GM12878 (cell line): ENCODE measurements at regions not wholly inside any gene's neighbourhood (a gene's known extent, or its start where the extent isn't known, plus 50 kb on each side); places are given as distances from the start of the nearest gene placed in this dataset.

Source experiments
- ATAC-seq: fragments of 200-7000 bp; cut with Tn5 transposase; 3 replicates; pipeline ENCODE4 v1.9.1; 2020; ENCODE audit warnings: mild to moderate bottlenecking, moderate library complexity
- BruUV-seq: library from RNA; stranded (reverse); fragments of 400-500 nt; replicated peaks from 2 replicates; lab custom pipeline; 2021; lab: Mats Ljungman, UMichigan
- CTCF ChIA-PET: fragments of 300-600 bp; sonication (Branson Sonifier 250); formaldehyde crosslinking; extraction: SDS; loops from one replicate; lab custom pipeline; 2021; ENCODE audit warnings: inconsistent platforms; lab: Yijun Ruan, JAX
- POLR2A ChIA-PET: fragments of 350-600 bp; formaldehyde crosslinking; extraction: SDS; loops from one replicate; lab custom pipeline; 2021; ENCODE audit warnings: inconsistent platforms; lab: Charles Lee
- RAD21 ChIA-PET: fragments of 300-600 bp; sonication (Branson Sonifier 250); formaldehyde crosslinking; loops from one replicate; lab custom pipeline; 2023; ENCODE audit warnings: antibody characterized with exemption; ENCODE audit not compliant: unreplicated experiment; lab: Charles Lee
- SMC1A ChIA-PET: fragments of 300-600 bp; sonication (Branson Sonifier 250); formaldehyde crosslinking; loops from one replicate; lab custom pipeline; 2023; ENCODE audit not compliant: unreplicated experiment, uncharacterized antibody; lab: Charles Lee
- DNase-seq: peaks from one replicate; pipeline ENCODE4 v3.0.0-alpha.2; 2011; ENCODE audit warnings: low read depth, low spot score
- FAIRE-seq: peaks from 3 replicates; lab custom pipeline; 2011; peaks lifted over from hg19 to GRCh38; lab: Jason Lieb, UNC
- H2AFZ ChIP-seq: 2 replicates; pipeline ENCODE4 v1.6.0; 2011; ENCODE audit warnings: low read depth, low read length, control low read depth; ENCODE audit not compliant: control insufficient read depth
- H3K27ac ChIP-seq: 2 replicates; pipeline ENCODE4 v1.5.1; 2011; ENCODE audit warnings: control low read depth; ENCODE audit not compliant: control insufficient read depth, insufficient read depth
- H3K27me3 ChIP-seq, 2 experiments: replicated peaks in 1 of 2; 2 replicates each; pipeline versions ENCODE4 v1.6.0 to v1.6.1; 2011; ENCODE audit warnings: low read length in 1 of 2; ENCODE audit not compliant: control insufficient read depth in 2 of 2, insufficient read depth in 2 of 2
- H3K36me3 ChIP-seq, 2 experiments: 2 replicates each; pipeline ENCODE4 v1.5.1; 2011; ENCODE audit warnings: low read length in 1 of 2; ENCODE audit not compliant: control insufficient read depth in 2 of 2, insufficient read depth in 2 of 2
- H3K4me1 ChIP-seq: 2 replicates; pipeline ENCODE4 v1.6.1; 2011; ENCODE audit warnings: mild to moderate bottlenecking, low read length, moderate library complexity, mixed read lengths; ENCODE audit not compliant: control insufficient read depth, insufficient read depth
- H3K4me2 ChIP-seq: 2 replicates; pipeline ENCODE4 v1.6.0; 2011; ENCODE audit warnings: control low read depth; ENCODE audit not compliant: control insufficient read depth, insufficient read depth
- H3K4me3 ChIP-seq: fragments of 200-600 bp; sonication (generic); 2 replicates; pipeline ENCODE4 v1.5.1; 2016
- H3K79me2 ChIP-seq: 2 replicates; pipeline ENCODE4 v1.6.0; 2011; ENCODE audit warnings: low read length; ENCODE audit not compliant: control insufficient read depth, insufficient read depth
- H3K9ac ChIP-seq: 2 replicates; pipeline ENCODE4 v1.8.0; 2011; ENCODE audit warnings: low read length, control low read depth, mixed read lengths; ENCODE audit not compliant: control insufficient read depth, insufficient read depth
- H3K9me3 ChIP-seq: replicated peaks from 3 replicates; pipeline ENCODE4 v1.5.1; 2011; ENCODE audit warnings: mild to moderate bottlenecking, low read length; ENCODE audit not compliant: control insufficient read depth, insufficient read depth
- H4K20me1 ChIP-seq: 2 replicates; pipeline ENCODE4 v1.6.0; 2011; ENCODE audit not compliant: control insufficient read depth, insufficient read depth
- CBX3 ChIP-seq: fragments of 200-600 bp; sonication (generic); IDR thresholded peaks from 2 replicates; pipeline ENCODE4 v1.6.1; 2016; ENCODE audit warnings: low read depth, borderline replicate concordance
- EGR1 ChIP-seq, 2 experiments: IDR thresholded peaks; 1 replicate in 1 of 2; 2 replicates in 1 of 2; pipeline ENCODE4 v1.6.1; 2011 to 2012; ENCODE audit warnings: low read depth in 2 of 2, low read length in 2 of 2, borderline replicate concordance in 1 of 2, mild to moderate bottlenecking in 1 of 2, moderate library complexity in 1 of 2
- ETV6 ChIP-seq, 2 experiments: fragments of 450-650 bp in 1 of 2; IDR thresholded peaks in 1 of 2; conservative IDR thresholded peaks in 1 of 2; 2 replicates each; pipeline ENCODE4 v1.6.1; 2014; ENCODE audit warnings: antibody characterized with exemption in 1 of 2, borderline replicate concordance in 1 of 2, low read depth in 1 of 2, mild to moderate bottlenecking in 1 of 2, moderate library complexity in 1 of 2
- HCFC1 ChIP-seq: fragments of 150-350 bp; IDR thresholded peaks from 2 replicates; pipeline ENCODE4 v1.6.1; 2014; ENCODE audit warnings: low read length
- IKZF1 ChIP-seq: fragments of 450-650 bp; conservative IDR thresholded peaks from 2 replicates; pipeline ENCODE4 v1.6.1; 2017; ENCODE audit warnings: antibody characterized with exemption, mild to moderate bottlenecking
- MLLT1 ChIP-seq: fragments of 450-650 bp; IDR thresholded peaks from 2 replicates; pipeline ENCODE4 v1.6.1; 2016; ENCODE audit warnings: mild to moderate bottlenecking
- NR2F1 ChIP-seq: fragments of 450-650 bp; conservative IDR thresholded peaks from 2 replicates; pipeline ENCODE4 v1.6.1; 2017; ENCODE audit warnings: mild to moderate bottlenecking
- SP1 ChIP-seq: IDR thresholded peaks from one replicate; pipeline ENCODE4 v1.6.1; 2011; ENCODE audit warnings: low read depth, low read length
- SRF ChIP-seq, 2 experiments: IDR thresholded peaks; 2 replicates each; pipeline ENCODE4 v1.6.1; 2011; ENCODE audit warnings: low read depth in 2 of 2, low read length in 2 of 2, mild to moderate bottlenecking in 1 of 2, moderate library complexity in 1 of 2
- TCF3 ChIP-seq: IDR thresholded peaks from 2 replicates; pipeline ENCODE4 v1.6.1; 2012; ENCODE audit warnings: low read depth, mild to moderate bottlenecking, low read length, borderline replicate concordance; ENCODE audit not compliant: insufficient read depth
- YY1 ChIP-seq: IDR thresholded peaks from 2 replicates; pipeline ENCODE4 v1.6.1; 2011; ENCODE audit warnings: low read depth, mild to moderate bottlenecking, low read length
- ZNF24 ChIP-seq: fragments of 450-650 bp; IDR thresholded peaks from 2 replicates; pipeline ENCODE4 v1.6.1; 2017; ENCODE audit warnings: antibody characterized with exemption, mild to moderate bottlenecking
- WGBS: methylation state at CpG from one replicate; pipeline ENCODE4 v1.1.6; 2016; ENCODE audit warnings: low lambda C conversion rate; ENCODE audit not compliant: insufficient replicate concordance, insufficient coverage; ENCODE audit errors: missing lambda C conversion rate; 5-methylcytosine and 5-hydroxymethylcytosine counted together
- in situ Hi-C: fragments of 300-500 bp; cut with MboI; formaldehyde crosslinking; loops from 9 replicates; pipeline ENCODE4 v1.14.3; 2018; ENCODE audit warnings: mixed read lengths
- intact Hi-C: fragments of 100-400 bp; cut with micrococcal nuclease; formaldehyde crosslinking; loops from one replicate; pipeline ENCODE4 v1.14.2; 2022; ENCODE audit not compliant: unreplicated experiment
- TF ChIP-seq, protein P1 (sequence below): IDR thresholded peaks from 2 replicates; pipeline ENCODE4 v1.6.1; 2012; ENCODE audit warnings: low read depth, low read length, improper control_type of control experiment

GRCh38 chr1:222161676-222162075, 386.2 kb downstream of the HHIPL2 start:
- no peaks in the 10 kb centered on the region for H3K79me2 ChIP-seq
- DNase-seq, result no peak
- SMC1A ChIA-PET, result no interaction called here
- no peak overlapping the region for H3K4me3 ChIP-seq
- intact Hi-C loops (loop anchor here (10.0 kb wide), 1 partner anchor 1287 kb away; the partner anchor contains the start of gene HLX), in situ Hi-C loops (loop anchor here (10.0 kb wide), 1 partner anchor 437 kb away; no protein-coding TSS in a partner anchor)
- H3K27ac ChIP-seq, result no peak overlapping the region
- no TSS peak for BruUV-seq
- no peak overlapping the region for H2AFZ ChIP-seq
- RAD21 ChIA-PET, result interaction anchor here (1.1 kb wide), 1 partner anchor 9 kb away, joined by 3 read pairs; no protein-coding TSS in a partner anchor
- POLR2A ChIA-PET, result no interaction called here
- CTCF ChIA-PET, result interaction anchor here (1.3 to 2.0 kb wide), 2 partner anchors 9 to 66 kb away, joined by 6 to 7 read pairs; no protein-coding TSS in a partner anchor
- 45% methylated on average over 3 of the region's 3 CpGs for WGBS
- no peaks in the 10 kb centered on the region for H3K4me1 ChIP-seq
- no peak for TF ChIP-seq ZNF24
- TF ChIP-seq SP1, result no peak
- TF ChIP-seq, protein P1, sequence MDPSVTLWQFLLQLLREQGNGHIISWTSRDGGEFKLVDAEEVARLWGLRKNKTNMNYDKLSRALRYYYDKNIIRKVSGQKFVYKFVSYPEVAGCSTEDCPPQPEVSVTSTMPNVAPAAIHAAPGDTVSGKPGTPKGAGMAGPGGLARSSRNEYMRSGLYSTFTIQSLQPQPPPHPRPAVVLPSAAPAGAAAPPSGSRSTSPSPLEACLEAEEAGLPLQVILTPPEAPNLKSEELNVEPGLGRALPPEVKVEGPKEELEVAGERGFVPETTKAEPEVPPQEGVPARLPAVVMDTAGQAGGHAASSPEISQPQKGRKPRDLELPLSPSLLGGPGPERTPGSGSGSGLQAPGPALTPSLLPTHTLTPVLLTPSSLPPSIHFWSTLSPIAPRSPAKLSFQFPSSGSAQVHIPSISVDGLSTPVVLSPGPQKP, result no peak
- no peak for TF ChIP-seq SRF (IDR thresholded peaks at IDR 0.05; ENCODE audit: low read depth in 2 of 2, low read length in 2 of 2)
- no peak for TF ChIP-seq MLLT1
- no peak for TF ChIP-seq HCFC1
- TF ChIP-seq IKZF1, result no peak
- TF ChIP-seq TCF3, result no peak
- no peak for TF ChIP-seq EGR1 (IDR thresholded peaks at IDR 0.05; ENCODE audit: borderline replicate concordance in 1 of 2, low read depth in 2 of 2, low read length in 2 of 2)
- no peak for TF ChIP-seq NR2F1
- no peak for TF ChIP-seq CBX3
- no peak for TF ChIP-seq YY1
- no peak for TF ChIP-seq ETV6 (conservative IDR thresholded peaks at IDR 0.05 in 1 of 2, IDR thresholded peaks at IDR 0.05 in 1 of 2; ENCODE audit: borderline replicate concordance in 1 of 2, low read depth in 1 of 2)
- H3K9me3 ChIP-seq, result no peaks in the 10 kb centered on the region; the same call in 2 of the 3 replicates
- FAIRE-seq, result no peak
- H3K27me3 ChIP-seq, result no peaks in the 10 kb centered on the region
- peak; percentile 21; the same call in 2 of the 3 replicates for ATAC-seq
- H3K9ac ChIP-seq, result no peak overlapping the region
- H3K36me3 ChIP-seq, result no peaks in the 10 kb centered on the region
- no peak overlapping the region for H3K4me2 ChIP-seq
- H4K20me1 ChIP-seq, result no peaks in the 10 kb centered on the region
